ENCODE measurements at regions not wholly inside any gene's neighbourhood (a gene's known extent, or its start where the extent isn't known, plus 50 kb on each side); places are given as distances from the start of the nearest gene placed in this dataset.

- TF ChIP-seq, protein P1, sequence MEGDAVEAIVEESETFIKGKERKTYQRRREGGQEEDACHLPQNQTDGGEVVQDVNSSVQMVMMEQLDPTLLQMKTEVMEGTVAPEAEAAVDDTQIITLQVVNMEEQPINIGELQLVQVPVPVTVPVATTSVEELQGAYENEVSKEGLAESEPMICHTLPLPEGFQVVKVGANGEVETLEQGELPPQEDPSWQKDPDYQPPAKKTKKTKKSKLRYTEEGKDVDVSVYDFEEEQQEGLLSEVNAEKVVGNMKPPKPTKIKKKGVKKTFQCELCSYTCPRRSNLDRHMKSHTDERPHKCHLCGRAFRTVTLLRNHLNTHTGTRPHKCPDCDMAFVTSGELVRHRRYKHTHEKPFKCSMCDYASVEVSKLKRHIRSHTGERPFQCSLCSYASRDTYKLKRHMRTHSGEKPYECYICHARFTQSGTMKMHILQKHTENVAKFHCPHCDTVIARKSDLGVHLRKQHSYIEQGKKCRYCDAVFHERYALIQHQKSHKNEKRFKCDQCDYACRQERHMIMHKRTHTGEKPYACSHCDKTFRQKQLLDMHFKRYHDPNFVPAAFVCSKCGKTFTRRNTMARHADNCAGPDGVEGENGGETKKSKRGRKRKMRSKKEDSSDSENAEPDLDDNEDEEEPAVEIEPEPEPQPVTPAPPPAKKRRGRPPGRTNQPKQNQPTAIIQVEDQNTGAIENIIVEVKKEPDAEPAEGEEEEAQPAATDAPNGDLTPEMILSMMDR (conservative IDR thresholded peaks at IDR 0.05; ENCODE audit: low read depth, low read length): no peak
- TF ChIP-seq, protein P2, sequence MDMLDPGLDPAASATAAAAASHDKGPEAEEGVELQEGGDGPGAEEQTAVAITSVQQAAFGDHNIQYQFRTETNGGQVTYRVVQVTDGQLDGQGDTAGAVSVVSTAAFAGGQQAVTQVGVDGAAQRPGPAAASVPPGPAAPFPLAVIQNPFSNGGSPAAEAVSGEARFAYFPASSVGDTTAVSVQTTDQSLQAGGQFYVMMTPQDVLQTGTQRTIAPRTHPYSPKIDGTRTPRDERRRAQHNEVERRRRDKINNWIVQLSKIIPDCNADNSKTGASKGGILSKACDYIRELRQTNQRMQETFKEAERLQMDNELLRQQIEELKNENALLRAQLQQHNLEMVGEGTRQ (IDR thresholded peaks at IDR 0.05; ENCODE audit: low read depth, low read length): no peak
- no peak for TF ChIP-seq POLR2A (IDR thresholded peaks at IDR 0.05; ENCODE audit: low read depth, low read length)
- no peak for TF ChIP-seq MAFK (IDR thresholded peaks at IDR 0.05; ENCODE audit: low read depth, low read length)
- no peak for TF ChIP-seq MXI1 (IDR thresholded peaks at IDR 0.05; ENCODE audit: borderline replicate concordance, low read depth, low read length)
- no peak for TF ChIP-seq FOS (IDR thresholded peaks at IDR 0.05; ENCODE audit: low read depth, low read length)
- TF ChIP-seq ELK1 (IDR thresholded peaks at IDR 0.05; ENCODE audit: borderline replicate concordance, low read depth, low read length): no peak
- TF ChIP-seq MAZ (IDR thresholded peaks at IDR 0.05; ENCODE audit: borderline replicate concordance, low read depth, low read length): no peak
Measured at GRCh38 chr2:240304746-240305161, 130.7 kb upstream of the GPC1 start.

Measured in IMR-90 (cell line).